A673 (cell line): ENCODE measurements at regions not wholly inside any gene's neighbourhood (a gene's known extent, or its start where the extent isn't known, plus 50 kb on each side); places are given as distances from the start of the nearest gene placed in this dataset.

Experiments
- CTCF ChIP-seq: fragments of 300-800, 200-600 bp; sonication (generic); conservative IDR thresholded peaks from 2 replicates; pipeline ENCODE4 v1.5.1; 2017; ENCODE audit warnings: low read depth, mild to moderate bottlenecking, antibody characterized with exemption, low read length, moderate library complexity, mixed read lengths
- EZH2 ChIP-seq: fragments of 200-600 bp; sonication (generic); IDR thresholded peaks from 2 replicates; pipeline ENCODE4 v1.6.1; 2017; ENCODE audit warnings: borderline replicate concordance, low read depth, mild to moderate bottlenecking, mixed read lengths, antibody characterized with exemption, low read length; ENCODE audit not compliant: poor library complexity, severe bottlenecking

GRCh38 chr16:73916829-73917594, 379.6 kb upstream of the PSMD7 start:
- no peak for TF ChIP-seq CTCF
- peak; percentile 1 for TF ChIP-seq EZH2
